ENCODE measurements at regions not wholly inside any gene's neighbourhood (a gene's known extent, or its start where the extent isn't known, plus 50 kb on each side); places are given as distances from the start of the nearest gene placed in this dataset.
"Not testable (repeated sequence)": the region's sequence is repeated elsewhere in the genome, so short reads cannot be mapped to it uniquely, and the experiment has no call there.

DNA sequence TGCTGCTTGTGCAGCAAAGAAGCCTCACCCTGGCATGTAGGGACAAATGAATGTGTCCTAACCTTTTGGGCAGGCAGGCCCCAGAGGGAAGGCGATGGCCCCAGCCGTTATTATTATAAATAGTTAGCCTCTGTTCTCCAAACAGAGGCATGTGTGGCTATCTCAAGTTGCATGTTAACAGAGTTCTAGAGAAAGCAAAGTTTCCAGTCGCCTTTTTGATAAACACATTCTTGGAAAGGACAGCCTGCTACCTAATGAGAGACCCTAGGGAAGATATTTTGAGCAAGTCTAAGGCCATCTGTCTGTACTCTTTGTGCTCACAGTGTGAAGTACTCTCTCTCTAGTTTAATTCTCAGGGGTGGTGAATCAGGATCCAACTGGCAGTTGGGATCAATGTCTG is 97.4 kb upstream of the FHL2 start:
- DNase-seq (ENCODE audit: low spot score) = no peak

DNA sequence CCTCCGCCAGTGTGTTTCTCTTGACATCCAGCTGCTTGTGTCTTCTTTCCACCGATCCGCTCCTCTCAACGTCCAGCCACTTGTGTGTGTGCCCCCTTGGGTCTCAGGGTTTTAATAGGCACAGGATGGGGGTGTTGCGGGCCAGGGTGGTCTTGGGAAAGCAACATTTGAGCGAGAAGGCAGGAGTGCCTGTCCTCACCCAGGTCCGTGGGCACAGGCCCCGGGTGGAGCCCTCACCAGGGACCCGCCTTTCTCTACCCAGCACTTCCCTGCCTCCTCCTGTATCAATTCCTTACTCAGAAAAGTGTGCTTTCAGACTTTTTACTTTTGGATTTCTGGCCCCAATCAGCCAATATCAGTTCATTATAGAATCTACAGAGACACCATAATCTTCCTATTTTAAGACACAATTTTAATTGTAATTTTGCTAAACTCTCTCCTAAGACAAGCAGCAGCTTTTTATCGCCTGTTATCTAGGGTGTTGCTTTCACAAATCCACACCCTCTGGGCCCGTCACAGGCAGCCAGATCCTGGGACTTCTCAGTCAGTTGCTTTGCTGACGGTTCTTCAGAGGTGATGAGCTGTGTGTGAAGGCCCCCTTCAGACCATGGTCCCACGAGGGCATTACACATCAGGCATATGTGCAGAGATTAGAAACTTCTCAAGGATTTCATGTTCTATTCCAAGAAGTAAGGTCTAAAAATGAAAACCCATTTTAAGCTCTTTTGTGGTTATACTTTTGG is 96.0 kb upstream of the FHL2 start:
- DNase-seq (ENCODE audit: low spot score) = no peak

DNA sequence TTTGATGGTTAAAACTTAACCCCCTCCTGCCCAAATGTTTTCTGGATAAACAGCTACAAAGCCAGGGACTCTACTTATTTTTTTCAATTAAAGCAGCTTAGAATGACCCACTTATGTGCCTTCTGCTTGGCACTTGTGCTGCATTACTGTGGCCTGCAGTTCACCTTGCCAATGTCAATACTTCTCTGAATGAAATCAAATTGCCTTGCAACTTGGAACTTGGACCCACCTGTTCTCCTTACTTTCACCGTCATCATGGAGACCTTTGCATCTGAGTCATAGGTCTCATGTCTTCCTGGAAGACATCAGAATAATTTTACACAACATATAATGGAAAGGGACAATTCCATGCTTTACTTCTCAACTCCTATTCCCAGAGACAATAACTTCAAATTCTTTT is 92.1 kb upstream of the FHL2 start:
- no peak for DNase-seq (ENCODE audit: low spot score)

DNA sequence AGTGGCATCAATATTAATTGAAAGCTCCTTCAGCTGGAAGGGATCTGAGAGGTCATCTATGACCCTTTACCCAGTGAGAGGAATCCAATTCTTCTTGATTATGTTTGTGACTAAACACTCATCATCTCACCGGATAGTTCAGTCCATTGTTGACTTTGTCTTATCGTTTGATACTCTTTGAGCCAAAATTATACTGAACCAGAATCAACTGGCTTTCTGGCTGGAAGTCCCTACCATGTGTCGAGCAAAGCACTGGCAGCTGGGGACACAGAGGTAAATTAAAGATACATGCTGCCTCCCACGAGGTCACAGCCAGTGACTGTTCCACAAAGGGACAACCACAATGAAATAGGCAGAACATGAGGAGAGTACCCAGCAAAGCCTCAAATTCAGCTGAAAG is 91.4 kb upstream of the FHL2 start:
- no peak for DNase-seq (ENCODE audit: low spot score)

DNA sequence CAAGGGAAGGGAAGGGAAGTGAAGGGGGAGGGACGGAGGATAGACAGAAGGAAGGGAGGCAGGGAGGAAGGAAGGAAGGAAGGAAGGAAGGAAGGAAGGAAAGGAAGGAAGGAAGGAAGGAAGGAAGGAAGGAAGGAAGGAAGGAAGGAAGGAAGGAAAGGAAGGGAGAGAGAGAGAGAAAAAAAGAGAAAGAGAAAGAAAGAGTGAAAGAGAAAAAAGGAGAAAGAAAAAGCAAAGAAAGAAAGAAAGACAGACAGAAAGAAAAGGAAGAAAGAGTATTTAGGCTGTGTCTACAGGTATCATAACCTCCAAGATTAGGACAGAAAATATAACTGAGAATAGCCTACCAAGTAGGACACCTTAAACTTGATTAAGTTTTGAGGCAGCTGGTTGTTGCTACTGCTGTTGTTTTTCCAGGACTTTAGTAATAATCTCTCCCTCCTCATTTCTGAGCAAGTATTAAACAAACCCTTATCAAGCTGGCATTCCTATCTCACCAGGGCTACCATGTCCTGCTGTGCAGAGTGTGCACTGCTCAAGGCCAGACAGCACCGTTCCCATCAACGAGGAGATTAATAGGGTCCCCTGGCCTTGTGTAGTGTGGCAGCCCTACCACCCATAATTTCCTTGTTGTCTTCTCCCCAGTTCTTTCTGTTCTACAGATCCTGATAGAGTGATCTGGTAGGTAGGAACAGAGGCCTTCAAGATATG is 90.5 kb upstream of the FHL2 start:
- no peak for DNase-seq (ENCODE audit: low spot score)

DNA sequence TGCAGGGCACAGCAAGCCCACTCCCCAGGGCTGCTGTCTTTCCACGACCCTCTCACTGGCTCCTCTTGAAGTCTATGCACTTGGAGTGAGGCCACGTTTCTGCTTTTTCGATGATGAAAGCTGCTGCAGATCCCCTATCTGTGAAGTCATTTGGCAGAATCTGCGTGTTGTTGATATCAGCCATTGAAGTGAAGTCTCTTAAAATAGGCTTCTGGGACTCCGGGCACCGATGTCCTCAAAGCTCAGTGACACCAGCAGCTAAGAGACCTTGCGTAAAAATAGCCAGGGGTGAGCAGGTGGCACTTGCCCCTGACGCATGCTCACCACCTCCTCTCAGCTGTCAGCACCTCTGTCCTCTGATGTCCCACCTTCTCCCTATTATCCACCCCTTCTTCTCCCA is 89.4 kb upstream of the FHL2 start:
- no peak for DNase-seq (ENCODE audit: low spot score)

DNA sequence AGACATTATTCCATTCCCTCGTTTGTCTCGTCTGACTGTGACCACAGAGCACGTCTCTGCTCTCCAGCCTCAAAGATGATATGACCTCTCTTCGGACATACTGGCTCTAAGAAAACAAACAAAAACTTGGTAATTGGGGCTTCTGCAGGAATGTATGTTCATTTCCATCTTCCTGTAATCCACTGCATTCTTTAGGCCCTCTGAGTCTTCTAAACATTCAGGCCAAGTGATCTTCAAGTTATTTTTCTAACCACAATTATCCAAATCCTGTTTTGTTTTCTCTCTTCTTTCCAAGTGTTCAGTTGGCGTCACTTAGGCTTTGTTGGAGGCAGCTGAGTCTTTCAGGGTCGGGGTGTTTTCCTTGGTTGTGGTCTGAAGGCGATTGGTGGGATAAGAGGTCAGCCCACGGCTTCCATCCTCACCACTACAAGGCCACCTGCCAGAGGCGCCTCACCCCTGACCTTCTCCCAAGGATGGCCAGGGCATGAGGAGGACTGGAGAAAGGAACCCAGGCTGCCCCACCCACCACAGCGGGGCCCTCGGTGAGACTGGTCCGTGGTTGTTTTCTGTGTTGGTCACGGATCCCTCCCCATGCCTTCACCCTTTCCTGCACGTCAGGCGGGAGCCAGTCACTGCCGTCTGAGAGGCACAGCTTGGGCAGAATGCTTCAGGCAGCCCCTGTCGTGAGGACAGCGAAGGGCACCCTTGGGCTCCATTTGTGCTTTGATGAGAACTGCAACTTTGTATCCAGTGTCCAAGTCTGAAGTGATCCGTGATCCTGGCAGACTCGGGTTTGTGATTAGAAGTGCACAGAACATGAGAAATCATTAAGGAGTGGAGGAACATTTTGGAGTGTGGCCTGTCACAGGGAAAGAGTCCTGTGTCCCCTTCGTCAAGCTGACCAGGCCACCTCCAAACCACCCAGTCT is 88.6 kb upstream of the FHL2 start:
- DNase-seq (ENCODE audit: low spot score) = no peak

DNA sequence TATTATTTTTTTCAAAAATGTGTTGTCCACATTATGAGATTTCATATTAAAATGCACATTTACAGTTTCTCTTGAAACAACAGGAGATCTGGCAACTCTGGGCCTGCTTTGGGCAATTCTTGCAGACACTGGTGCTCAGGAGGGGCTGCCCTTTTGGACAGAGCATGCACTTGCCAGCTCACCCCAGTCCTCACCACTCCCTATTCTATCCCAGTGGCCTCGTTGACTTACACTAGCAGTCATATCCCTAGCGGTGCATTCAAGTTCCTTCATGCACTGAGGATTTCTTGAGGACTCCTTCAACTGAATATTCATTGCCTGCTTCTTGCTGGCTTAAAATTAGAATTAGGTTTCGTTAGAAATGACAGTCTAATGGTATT is 87.9 kb upstream of the FHL2 start:
- no peak for DNase-seq (ENCODE audit: low spot score)

DNA sequence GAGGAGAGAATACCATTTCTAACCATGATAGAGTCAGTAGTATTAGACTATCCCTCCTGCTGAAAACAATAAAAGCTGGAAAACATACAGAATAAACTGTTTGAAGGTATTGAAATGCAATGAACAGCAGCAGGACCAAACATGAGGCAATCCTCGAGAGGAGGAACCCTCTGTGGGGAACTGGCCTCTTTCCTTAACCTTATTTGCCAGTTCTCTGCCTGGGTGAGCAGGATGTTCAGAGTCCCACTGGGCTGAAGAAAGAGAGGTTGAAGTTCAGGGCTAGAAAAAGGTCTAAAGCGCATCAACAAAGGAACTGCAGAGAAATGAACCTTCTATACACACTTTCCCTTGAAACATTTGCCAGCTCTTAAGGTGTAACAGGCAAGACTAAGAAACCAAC is 79.8 kb upstream of the FHL2 start:
- DNase-seq (ENCODE audit: low spot score) = no peak

DNA sequence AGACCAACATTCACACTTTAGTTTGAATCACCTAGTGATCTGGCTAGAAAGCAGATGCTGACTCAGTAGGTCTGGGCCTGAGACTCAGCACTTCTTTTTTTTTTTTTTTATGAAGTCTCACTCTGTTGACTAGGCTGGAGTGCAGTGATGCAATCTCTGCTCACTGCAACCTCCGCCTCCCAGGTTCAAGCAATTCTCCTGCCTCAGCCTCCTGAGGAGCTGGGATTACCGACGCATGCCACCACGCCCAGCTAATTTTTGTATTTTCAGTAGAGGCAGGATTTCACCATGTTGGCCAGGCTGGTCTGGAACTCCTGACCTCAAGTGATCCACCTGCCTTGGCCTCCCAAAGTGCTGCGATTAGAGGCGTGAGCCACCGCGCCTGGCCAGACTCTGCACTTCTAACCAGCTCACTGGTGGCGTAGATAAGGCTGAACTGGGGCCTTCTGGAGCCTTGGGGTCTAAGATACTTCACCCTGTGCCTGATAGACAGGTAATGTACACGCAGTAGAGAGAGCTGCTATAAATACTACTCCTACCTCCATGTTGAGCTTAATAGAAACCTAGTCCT is 78.3 kb upstream of the FHL2 start:
- not testable (repeated sequence) for DNase-seq (ENCODE audit: low spot score)

DNA sequence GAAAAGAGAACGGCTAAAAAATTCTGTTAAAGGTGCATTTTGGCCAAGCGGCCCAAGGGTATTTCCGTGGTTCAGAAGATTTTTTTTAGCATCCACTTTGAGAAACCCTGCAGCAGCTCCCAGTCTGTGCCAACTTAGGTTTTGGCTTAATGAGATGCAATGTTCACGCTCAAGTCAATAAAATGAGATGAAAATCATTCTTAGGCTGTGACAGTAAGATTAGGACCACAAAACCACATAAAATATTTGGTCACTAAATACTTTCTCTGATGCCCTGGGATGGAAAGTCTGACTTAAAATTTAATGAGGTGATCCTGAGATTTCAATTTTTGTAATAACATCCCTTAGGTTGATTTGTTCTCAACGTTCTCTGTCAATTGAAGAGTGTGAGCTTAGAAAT is 74.2 kb upstream of the FHL2 start:
- DNase-seq (ENCODE audit: low spot score) = no peak

DNA sequence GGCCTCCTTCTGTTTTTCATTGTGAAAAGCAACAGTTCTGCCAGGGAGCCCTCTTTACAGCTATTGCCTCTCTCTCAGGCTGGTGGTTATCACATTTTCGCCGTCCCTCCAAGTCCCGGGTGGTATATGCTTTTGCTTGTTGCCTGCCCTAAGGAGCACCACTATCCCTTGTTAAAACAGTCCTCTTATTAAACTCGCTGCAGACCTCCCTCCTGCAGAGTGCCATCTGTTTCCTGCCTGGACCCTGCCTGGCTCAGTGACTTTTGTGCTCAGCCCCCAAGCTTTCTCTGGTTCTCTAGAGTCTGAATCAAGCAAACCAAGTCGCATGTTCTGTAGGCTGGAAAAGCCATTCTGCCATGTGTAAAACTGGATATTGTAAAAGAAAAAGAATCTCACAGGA is 72.1 kb upstream of the FHL2 start:
- DNase-seq (ENCODE audit: low spot score) = no peak

DNA sequence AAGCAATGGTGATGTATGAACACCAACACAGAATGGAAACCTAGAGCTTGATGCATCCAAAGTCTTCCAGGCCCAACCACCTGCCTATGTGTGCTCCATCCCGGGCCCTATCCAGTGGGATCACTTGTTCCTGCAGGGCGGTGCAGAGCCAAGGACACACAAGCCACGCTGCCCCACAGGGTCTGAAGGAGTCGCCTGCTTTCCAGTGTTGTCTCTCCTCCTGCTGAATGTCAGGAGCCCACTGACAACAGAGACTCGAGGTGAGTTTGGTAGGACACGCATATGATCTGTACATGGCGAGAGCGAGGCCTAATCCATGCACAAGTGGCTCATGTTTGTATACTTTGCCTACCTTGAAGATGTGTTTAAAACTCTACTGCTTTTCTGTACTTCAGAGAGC is 70.9 kb upstream of the FHL2 start:
- DNase-seq (ENCODE audit: low spot score) = no peak

DNA sequence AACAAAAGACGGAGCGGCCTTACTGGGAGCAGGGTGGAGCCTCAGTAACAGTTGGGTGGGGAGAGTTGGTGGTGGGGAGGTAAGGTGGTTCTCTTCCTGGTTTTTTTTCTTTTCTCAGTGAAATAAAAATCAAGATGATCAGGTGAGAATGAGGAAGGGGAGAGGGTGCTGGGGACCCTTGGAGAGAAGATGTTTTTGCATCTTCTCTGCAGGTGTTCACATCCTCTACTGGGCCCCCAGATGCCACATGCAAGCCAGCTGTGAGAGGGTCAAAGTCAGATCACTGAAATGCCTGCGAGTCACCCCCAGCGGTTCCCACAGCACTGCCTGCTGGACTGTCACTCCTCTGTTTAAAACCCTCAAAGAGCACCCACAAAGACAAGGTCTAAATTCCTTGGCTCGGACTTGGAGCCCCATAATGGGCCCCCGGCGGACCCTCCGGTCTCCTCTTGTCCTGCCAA is 69.8 kb upstream of the FHL2 start:
- DNase-seq (ENCODE audit: low spot score) = no peak

DNA sequence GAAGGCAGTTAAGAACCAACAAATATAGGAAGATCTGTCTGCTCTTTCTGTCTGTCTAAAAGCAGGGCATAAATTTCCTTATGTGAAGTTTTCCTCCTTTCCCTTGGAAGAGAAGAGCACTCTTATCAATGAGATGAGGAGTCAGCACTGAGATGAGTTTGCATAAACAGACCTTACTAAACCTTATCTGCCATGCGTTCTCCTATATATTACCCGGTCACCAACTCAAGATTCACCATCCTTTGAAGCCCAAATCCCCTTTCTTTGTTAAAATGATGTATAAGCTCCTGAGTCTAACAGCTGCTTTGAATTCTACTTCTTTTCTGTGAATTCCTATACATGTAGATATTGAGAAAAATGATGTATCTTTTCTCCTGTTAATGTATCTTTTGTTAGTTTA is 65.5 kb upstream of the FHL2 start:
- DNase-seq (ENCODE audit: low spot score) = no peak

DNA sequence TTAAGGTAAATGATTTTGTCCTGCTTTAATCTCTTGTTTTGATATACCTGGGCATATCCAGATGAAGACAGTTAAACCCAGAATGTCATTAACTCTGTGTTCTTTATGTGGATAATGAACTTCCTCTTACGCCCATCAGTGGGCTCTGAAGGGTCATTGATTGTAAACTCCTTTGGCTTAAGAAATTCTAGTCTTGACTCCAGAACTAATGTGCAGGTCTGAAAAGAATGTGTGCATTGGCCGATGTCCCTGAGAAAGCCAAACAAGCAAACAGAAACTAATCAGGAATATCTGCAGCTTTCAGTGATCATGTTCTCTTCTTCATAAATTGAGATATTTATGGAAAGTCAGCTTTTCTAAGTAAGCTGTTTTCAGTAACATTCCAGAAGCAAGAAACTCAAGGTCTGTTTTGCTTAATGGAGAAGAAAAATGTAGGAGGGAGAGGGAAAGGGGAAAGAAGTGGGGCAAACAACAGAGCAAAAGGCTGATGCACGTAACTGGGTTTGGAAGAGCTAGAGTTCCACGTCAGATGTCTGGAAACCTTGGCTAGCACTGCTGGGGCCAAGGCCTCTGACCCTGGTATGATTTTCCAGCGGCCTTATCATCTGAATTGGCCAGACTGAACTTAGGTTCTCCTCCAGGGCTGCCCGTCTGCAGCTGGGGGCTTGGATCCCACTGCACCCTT is 61.3 kb upstream of the FHL2 start:
- DNase-seq (ENCODE audit: low spot score) = no peak

DNA sequence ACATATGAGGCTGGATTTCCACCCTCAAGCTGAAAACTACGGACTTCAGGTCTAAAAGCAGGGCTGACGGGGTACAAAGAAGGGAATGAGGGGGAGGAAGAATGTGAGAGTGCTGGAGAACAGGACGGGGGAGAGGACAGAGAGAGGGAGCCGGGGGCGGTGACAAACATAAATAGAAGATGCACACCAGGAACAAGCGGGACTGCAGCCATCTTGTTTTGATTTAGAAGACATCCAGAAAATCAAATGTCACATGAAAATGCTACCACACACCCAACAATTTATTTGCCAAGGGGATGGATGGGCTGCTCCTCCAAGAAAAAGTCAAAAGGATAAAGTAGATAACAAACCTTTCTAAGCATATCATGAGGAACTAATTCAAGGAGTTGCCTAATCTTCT is 59.2 kb upstream of the FHL2 start:
- DNase-seq (ENCODE audit: low spot score) = no peak

DNA sequence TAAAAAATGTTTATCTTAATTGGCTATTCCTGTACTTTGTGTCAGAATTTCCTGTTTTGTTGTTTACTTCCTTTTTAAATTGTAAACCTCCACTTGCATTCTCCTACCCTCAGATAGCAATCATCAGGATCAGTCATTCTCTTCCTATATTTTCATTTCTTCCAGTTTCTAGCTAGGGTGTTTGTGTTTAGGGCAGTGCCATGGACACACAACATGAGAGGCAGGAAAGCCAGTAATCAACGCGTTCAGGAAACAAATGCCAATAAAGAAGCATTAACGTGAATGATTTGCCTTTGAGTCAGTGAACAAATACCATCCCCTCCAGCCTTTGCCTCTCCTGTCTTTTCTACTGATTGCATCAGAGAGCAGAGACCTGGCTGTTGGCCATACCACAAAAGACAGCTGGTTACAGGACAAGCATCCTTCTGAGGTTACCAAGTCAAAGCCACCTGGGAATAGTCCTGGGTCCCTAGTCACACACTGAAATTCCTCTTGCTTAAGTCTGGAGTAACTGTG is 56.7 kb upstream of the FHL2 start:
- peak; percentile 3 for DNase-seq (ENCODE audit: low spot score)

DNA sequence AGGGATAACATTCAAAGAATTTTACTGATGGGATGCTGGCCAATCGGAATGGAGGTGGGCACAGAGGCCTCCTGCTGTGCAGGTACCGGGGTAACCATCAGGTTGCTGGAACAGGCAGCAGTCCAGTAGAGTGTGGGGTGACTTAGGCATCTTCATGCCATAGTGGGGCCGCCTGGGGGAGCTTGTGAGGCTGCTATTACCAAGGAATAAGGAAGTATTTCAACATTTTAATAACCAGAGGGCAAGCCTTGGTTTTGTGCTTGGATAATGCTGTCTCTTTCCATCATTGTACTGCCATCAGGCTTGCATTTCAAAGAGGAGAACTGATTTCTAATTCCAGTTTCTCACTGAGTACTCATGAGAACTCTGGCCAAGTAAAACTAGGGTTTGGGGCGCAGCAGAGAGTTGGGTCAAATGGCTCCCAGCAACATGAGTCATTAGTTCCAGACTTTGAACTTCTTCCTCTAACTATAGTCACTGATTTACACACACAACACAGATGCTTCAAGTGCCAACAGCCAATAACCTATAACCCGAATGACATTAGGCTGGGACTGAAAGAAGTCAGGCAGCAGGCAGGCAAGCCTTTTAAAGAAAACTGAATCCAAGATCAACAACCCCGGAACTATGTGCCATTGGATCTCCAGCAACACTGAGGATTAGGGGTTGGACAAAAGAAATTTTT is 56.1 kb upstream of the FHL2 start:
- no peak for DNase-seq (ENCODE audit: low spot score)

DNA sequence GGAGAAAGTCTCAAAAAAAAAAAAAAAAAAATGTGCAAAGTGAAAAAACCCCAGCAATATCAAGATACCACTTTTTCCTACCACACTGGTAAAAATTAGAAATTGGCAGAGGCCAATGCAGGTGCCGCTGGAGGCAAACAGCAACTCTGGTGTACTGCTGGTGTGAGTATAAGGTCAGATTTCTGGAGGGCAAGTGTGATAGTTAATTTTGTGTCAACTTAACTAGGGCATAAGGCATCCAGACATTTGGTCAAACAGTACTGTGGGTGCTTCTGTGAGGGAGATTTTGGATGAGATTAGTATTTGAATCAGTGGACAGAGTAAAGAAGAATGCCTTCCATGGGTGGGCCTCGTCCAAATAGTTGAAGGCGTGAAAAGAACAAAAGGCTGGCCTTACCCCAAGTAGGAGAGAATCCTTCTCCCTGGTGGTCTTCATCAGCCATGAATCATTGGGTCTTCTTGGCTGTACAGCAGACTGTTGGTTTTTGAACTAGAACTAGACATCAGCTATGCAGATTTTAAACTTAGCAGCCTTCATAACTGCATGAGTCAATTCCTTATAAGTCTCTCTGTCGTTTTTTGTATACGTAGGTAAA is 52.8 kb upstream of the FHL2 start:
- DNase-seq (ENCODE audit: low spot score) = no peak

DNA sequence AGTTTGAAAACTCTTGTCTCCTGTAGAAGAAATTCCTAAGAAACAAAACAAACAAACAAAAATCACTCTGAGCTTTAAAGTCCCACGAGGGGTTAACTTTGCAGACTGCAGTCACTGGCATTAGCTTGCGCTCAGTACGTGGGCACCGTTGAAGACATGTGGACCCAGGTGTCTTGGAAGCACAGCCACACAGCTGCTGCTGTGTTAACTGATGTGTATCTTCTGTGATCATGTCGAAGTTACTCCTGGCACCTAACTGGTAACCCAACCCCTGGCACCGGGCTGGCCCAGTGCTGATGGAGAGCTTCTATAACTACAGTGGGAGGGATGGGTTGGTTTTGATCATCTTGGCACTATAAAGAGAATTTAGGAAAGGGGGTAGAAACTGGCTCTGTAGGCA is 51.6 kb upstream of the FHL2 start:
- no peak for DNase-seq (ENCODE audit: low spot score)
